ENCODE measurements at regions not wholly inside any gene's neighbourhood (a gene's known extent, or its start where the extent isn't known, plus 50 kb on each side); places are given as distances from the start of the nearest gene placed in this dataset.

- no peaks in the 10 kb centered on the region for H3K4me1 ChIP-seq
- H2AFZ ChIP-seq: no peak overlapping the region
- no peak overlapping the region for H3K9ac ChIP-seq
- no peaks in the 10 kb centered on the region for H3K27me3 ChIP-seq (ENCODE audit: control insufficient read depth, insufficient read depth, low read length)
- H3K4me2 ChIP-seq (ENCODE audit: low read length): no peak overlapping the region
- no peaks in the 10 kb centered on the region for H3K36me3 ChIP-seq (ENCODE audit: control insufficient read depth, insufficient read depth, low read length)
- no peak overlapping the region for H3K4me3 ChIP-seq (ENCODE audit: low read depth, low read length)
- no peaks in the 10 kb centered on the region for H3K9me3 ChIP-seq (ENCODE audit: control insufficient read depth, low read length)
- no peak for TF ChIP-seq CTCF (IDR thresholded peaks at IDR 0.05)
- no peaks in the 10 kb centered on the region for H3K79me2 ChIP-seq
- no peak overlapping the region for H3K27ac ChIP-seq
Observed at GRCh38 chr15:98560338-98560737, 88.0 kb upstream of the IGF1R start.

DNA sequence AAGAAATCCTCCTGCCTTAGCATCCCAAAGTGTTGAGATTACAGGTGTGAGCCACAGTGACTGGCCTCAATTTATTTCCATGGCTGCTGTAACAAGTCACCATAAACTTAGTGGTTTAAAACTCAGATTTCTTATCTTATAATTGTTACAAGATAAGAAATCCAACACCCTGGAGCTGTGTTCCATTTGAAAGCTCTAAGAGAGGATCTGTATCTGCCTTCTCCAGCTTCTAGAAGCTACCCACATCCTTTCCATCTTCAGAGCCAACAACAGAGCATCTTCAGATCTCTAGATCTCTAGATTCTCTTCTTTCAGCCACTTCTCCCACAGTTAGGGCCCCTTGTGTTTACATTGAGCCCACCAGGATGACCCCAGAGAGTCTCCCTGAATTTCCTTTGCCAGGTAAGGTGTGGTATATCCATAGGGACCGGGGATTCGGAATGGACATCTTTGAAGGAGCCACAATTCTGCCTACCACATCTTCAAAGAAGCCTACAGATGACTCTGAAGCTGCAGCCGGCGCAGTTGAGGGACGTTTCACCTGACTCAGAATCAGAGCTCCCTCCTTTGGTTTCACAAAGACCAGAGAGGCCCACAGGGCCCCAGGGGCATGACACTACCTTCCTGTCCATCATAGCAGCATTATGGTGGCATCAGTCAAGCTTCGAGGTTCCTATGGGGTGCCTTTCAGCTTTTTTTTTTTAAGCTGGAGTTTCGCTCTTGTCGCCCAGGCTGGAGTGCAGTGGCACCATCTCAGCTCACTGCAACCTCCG is 87.0 kb upstream of the IGF1R start:
- no peaks in the 10 kb centered on the region for H3K36me3 ChIP-seq (ENCODE audit: control insufficient read depth, insufficient read depth, low read length)
- H3K79me2 ChIP-seq: no peaks in the 10 kb centered on the region
- H3K4me3 ChIP-seq (ENCODE audit: low read depth, low read length): no peak overlapping the region
- no peaks in the 10 kb centered on the region for H3K27me3 ChIP-seq (ENCODE audit: control insufficient read depth, insufficient read depth, low read length)
- no peak for TF ChIP-seq CTCF (IDR thresholded peaks at IDR 0.05)
- H3K4me2 ChIP-seq (ENCODE audit: low read length): no peak overlapping the region
- no peak overlapping the region for H3K9ac ChIP-seq
- no peak overlapping the region for H2AFZ ChIP-seq
- H3K9me3 ChIP-seq (ENCODE audit: control insufficient read depth, low read length): no peaks in the 10 kb centered on the region
- H3K4me1 ChIP-seq: no peaks in the 10 kb centered on the region
- H3K27ac ChIP-seq: no peak overlapping the region

DNA sequence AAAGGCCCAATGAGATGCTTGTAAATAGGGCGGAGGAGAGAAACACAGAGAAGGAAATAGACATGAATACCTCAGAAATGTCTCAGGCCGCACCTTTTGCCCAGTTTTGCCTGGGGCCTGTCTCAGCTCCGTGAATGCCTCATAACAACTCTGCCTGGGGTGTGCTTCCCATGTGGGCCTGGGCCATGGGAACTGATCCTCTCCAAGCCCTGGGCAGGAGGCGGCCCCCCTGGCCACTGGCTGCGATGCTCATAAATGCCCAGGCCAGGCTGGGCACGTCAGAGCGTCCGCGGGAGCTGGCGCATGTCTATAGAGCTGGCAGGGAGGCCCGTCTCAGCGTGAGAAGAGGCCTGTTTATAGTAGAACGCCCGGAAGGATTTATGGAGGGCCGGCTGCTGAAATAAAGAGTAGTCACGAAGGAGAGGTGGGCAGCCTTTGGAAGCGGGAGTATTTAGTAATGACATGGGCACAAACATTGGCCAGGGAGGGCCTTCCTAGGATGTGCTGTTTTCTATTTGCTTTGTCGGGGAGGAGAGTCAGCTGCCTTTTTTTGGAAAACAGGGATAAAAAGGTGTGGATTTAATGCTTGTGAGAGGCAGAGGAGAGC is 85.9 kb upstream of the IGF1R start:
- no peaks in the 10 kb centered on the region for H3K79me2 ChIP-seq
- H3K27me3 ChIP-seq (ENCODE audit: control insufficient read depth, insufficient read depth, low read length): no peaks in the 10 kb centered on the region
- H3K4me3 ChIP-seq (ENCODE audit: low read depth, low read length): no peak overlapping the region
- no peak overlapping the region for H3K27ac ChIP-seq
- H3K9ac ChIP-seq: no peak overlapping the region
- no peaks in the 10 kb centered on the region for H3K4me1 ChIP-seq
- no peak overlapping the region for H2AFZ ChIP-seq
- H3K9me3 ChIP-seq (ENCODE audit: control insufficient read depth, low read length): no peaks in the 10 kb centered on the region
- no peaks in the 10 kb centered on the region for H3K36me3 ChIP-seq (ENCODE audit: control insufficient read depth, insufficient read depth, low read length)
- H3K4me2 ChIP-seq (ENCODE audit: low read length): no peak overlapping the region
- no peak for TF ChIP-seq CTCF (IDR thresholded peaks at IDR 0.05)

DNA sequence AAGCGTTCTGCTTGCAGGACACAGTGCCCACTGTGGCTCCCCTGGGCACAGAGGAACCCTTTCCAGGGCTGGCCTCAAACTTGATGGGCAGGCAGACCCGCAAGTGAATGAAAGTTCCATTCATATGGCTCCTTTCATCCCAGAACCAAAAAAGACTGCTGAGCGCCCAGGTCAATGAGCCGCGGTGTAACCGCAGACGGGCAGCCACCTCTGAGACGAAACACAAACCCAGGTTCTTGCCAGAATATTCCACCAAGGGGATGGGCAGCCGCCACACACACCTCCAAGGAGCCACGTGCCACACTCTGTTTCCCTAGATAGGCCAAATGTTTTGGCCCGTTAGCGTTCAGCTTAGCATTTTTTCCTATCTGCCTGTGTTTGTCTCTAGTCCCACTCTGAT is 82.8 kb upstream of the IGF1R start:
- H3K36me3 ChIP-seq (ENCODE audit: control insufficient read depth, insufficient read depth, low read length): no peaks in the 10 kb centered on the region
- no peaks in the 10 kb centered on the region for H3K9me3 ChIP-seq (ENCODE audit: control insufficient read depth, low read length)
- no peak overlapping the region for H3K4me2 ChIP-seq (ENCODE audit: low read length)
- H3K9ac ChIP-seq: no peak overlapping the region
- H3K4me3 ChIP-seq (ENCODE audit: low read depth, low read length): no peak overlapping the region
- H3K27me3 ChIP-seq (ENCODE audit: control insufficient read depth, insufficient read depth, low read length): no peaks in the 10 kb centered on the region
- no peaks in the 10 kb centered on the region for H3K4me1 ChIP-seq
- no peak overlapping the region for H3K27ac ChIP-seq
- TF ChIP-seq CTCF (IDR thresholded peaks at IDR 0.05): no peak
- no peaks in the 10 kb centered on the region for H3K79me2 ChIP-seq
- H2AFZ ChIP-seq: no peak overlapping the region

GRCh38 chr15:98567951-98568350 is 80.4 kb upstream of the IGF1R start:
- Histone ChIP-seq H3K27ac (no peak overlapping the region), H3K79me2 (no peaks in the 10 kb centered on the region), H2AFZ (no peak overlapping the region), H3K27me3 (ENCODE audit: control insufficient read depth, insufficient read depth, low read length) (no peaks in the 10 kb centered on the region), H3K9me3 (ENCODE audit: control insufficient read depth, low read length) (no peaks in the 10 kb centered on the region), H3K36me3 (ENCODE audit: control insufficient read depth, insufficient read depth, low read length) (no peaks in the 10 kb centered on the region), H3K4me2 (ENCODE audit: low read length) (no peak overlapping the region), H3K4me1 (no peaks in the 10 kb centered on the region), H3K4me3 (ENCODE audit: low read depth, low read length) (no peak overlapping the region), H3K9ac (no peak overlapping the region)
- TF ChIP-seq CTCF (IDR thresholded peaks at IDR 0.05): no peak

All from parathyroid adenoma (tissue), 2 donors.